CD4-positive, alpha-beta T cell (primary cell): ENCODE measurements at regions not wholly inside any gene's neighbourhood (a gene's known extent, or its start where the extent isn't known, plus 50 kb on each side); places are given as distances from the start of the nearest gene placed in this dataset.

Experiments
- ATAC-seq: fragments of 200-7000 bp; cut with Tn5 transposase; one replicate; pipeline ENCODE4 v1.10.0; 2022; ENCODE audit warnings: mild to moderate bottlenecking; ENCODE audit not compliant: poor library complexity
- CTCF ChIA-PET: fragments of 350-600 bp; sonication (Branson Sonifier 250); formaldehyde crosslinking; loops from one replicate; lab custom pipeline; 2021; ENCODE audit warnings: antibody characterized with exemption, inconsistent platforms; lab: Charles Lee
- POLR2A ChIA-PET: fragments of 350-600 bp; sonication (Branson Sonifier 250); formaldehyde crosslinking; loops from one replicate; lab custom pipeline; 2021; ENCODE audit warnings: antibody characterized with exemption, inconsistent platforms; lab: Charles Lee
- DNase-seq, 14 experiments: peaks; one replicate each; pipeline ENCODE4 v3.0.0-alpha.2; 2013 to 2020; ENCODE audit warnings: mixed read lengths in 2 of 14
- H3K27ac ChIP-seq, 2 donors: one replicate each; pipeline versions ENCODE4 v1.5.1 to v1.7.0; 2013; ENCODE audit warnings: low read length in 2 of 2, low read depth in 1 of 2, mild to moderate bottlenecking in 1 of 2
- H3K27me3 ChIP-seq, 2 experiments: 1 replicate in 1 of 2; 2 replicates in 1 of 2; pipeline versions ENCODE4 v1.6.1 to v1.7.0; 2013; ENCODE audit warnings: low read length in 2 of 2, control low read depth in 1 of 2, mild to moderate bottlenecking in 1 of 2, moderate library complexity in 1 of 2; ENCODE audit not compliant: insufficient read depth in 2 of 2, control insufficient read depth in 1 of 2
- H3K36me3 ChIP-seq: one replicate; pipeline ENCODE4 v1.6.1; 2013; ENCODE audit warnings: low read length, control low read depth; ENCODE audit not compliant: insufficient read depth
- H3K4me1 ChIP-seq: one replicate; pipeline ENCODE4 v1.6.1; 2013; ENCODE audit warnings: low read length, control low read depth; ENCODE audit not compliant: insufficient read depth
- H3K4me3 ChIP-seq: one replicate; pipeline ENCODE4 v1.5.1; 2013; ENCODE audit warnings: mild to moderate bottlenecking, low read length, moderate library complexity
- H3K9me3 ChIP-seq, 2 experiments: 1 replicate in 1 of 2; 2 replicates in 1 of 2; pipeline versions ENCODE4 v1.6.1 to v1.7.0; 2013; ENCODE audit warnings: low read length in 2 of 2, mild to moderate bottlenecking in 2 of 2, control low read depth in 1 of 2, moderate library complexity in 1 of 2; ENCODE audit not compliant: control insufficient read depth in 1 of 2, insufficient read depth in 1 of 2
- H3K27ac Mint-ChIP-seq: one replicate; pipeline ENCODE4 v1.8.0; 2020; ENCODE audit warnings: mixed read lengths
- H3K27me3 Mint-ChIP-seq: one replicate; pipeline ENCODE4 v1.8.0; 2021; ENCODE audit warnings: mixed read lengths
- H3K36me3 Mint-ChIP-seq: one replicate; pipeline ENCODE4 v1.8.0; 2021; ENCODE audit warnings: low read depth, mixed read lengths
- H3K4me1 Mint-ChIP-seq: one replicate; pipeline ENCODE4 v1.8.0; 2021; ENCODE audit warnings: low read depth, mixed read lengths
- H3K4me3 Mint-ChIP-seq: one replicate; pipeline ENCODE4 v1.8.0; 2020; ENCODE audit warnings: mild to moderate bottlenecking, mixed read lengths
- H3K9me3 Mint-ChIP-seq: one replicate; pipeline ENCODE4 v1.8.0; 2020; ENCODE audit warnings: mixed read lengths
- CTCF ChIP-seq: fragments of 200-600 bp; IDR thresholded peaks from one replicate; pipeline ENCODE4 v1.8.0; 2022; ENCODE audit warnings: antibody characterized with exemption, mild to moderate bottlenecking
- intact Hi-C, 2 experiments: fragments of 100-400 bp; cut with DNase I in 1 of 2; cut with micrococcal nuclease in 1 of 2; formaldehyde crosslinking; loops; one replicate each; pipeline versions ENCODE4 v1.15.1 to v1.9.0; 2023 to 2025; cut with DNase I, micrococcal nuclease

- H3K9me3 Mint-ChIP-seq: peaks cover 4% of the 10 kb centered on the region
- no peak overlapping the region for H3K27ac Mint-ChIP-seq
- no peak for DNase-seq
- H3K27me3 Mint-ChIP-seq: peaks cover 21% of the 10 kb centered on the region
- Histone ChIP-seq H3K27ac (no peak overlapping the region), H3K9me3 (peaks cover 8 to 11% of the 10 kb centered on the region in 2 experiments), H3K4me3 (no peak overlapping the region), H3K4me1 (no peaks in the 10 kb centered on the region), H3K36me3 (no peaks in the 10 kb centered on the region), H3K27me3 (peaks cover 4 to 22% of the 10 kb centered on the region in 2 experiments)
- no peak for TF ChIP-seq CTCF
- ChIA-PET CTCF (no interaction called here), POLR2A (no interaction called here)
- H3K36me3 Mint-ChIP-seq: no peaks in the 10 kb centered on the region
- intact Hi-C loops: no loop called here
- H3K4me1 Mint-ChIP-seq: no peaks in the 10 kb centered on the region
- H3K4me3 Mint-ChIP-seq: no peak overlapping the region
- ATAC-seq: no peak
These were observed 52.1 kb downstream of the STYXL2 start for GRCh38 chr1:167145965-167146364.

GRCh38 chr1:167146903-167147539, 53.1 kb downstream of the STYXL2 start:
- POLR2A ChIA-PET: no interaction called here
- Histone ChIP-seq H3K4me1 (no peaks in the 10 kb centered on the region), H3K36me3 (no peaks in the 10 kb centered on the region), H3K9me3 (peaks cover 8 to 11% of the 10 kb centered on the region in 2 experiments), H3K27ac (no peak overlapping the region), H3K4me3 (no peak overlapping the region), H3K27me3 (peaks cover 4 to 22% of the 10 kb centered on the region in 2 experiments)
- Mint-ChIP-seq H3K27me3 (peaks cover 29% of the 10 kb centered on the region), H3K9me3 (peaks cover 4% of the 10 kb centered on the region), H3K27ac (no peak overlapping the region), H3K4me1 (no peaks in the 10 kb centered on the region), H3K4me3 (no peak overlapping the region), H3K36me3 (no peaks in the 10 kb centered on the region)
- ATAC-seq (no peak), DNase-seq (no peak)
- CTCF ChIA-PET: no interaction called here
- no peak for TF ChIP-seq CTCF
- intact Hi-C loops: no loop called here

GRCh38 chr1:167148421-167148820, 54.5 kb downstream of the STYXL2 start:
- intact Hi-C loops: no loop called here
- Histone ChIP-seq H3K4me1 (peaks cover 2% of the 10 kb centered on the region), H3K27ac (no peak overlapping the region), H3K27me3 (peaks cover 4 to 22% of the 10 kb centered on the region in 2 experiments), H3K4me3 (no peak overlapping the region), H3K9me3 (peaks cover 5 to 11% of the 10 kb centered on the region in 2 experiments), H3K36me3 (no peaks in the 10 kb centered on the region)
- DNase-seq (no peak), ATAC-seq (no peak)
- no peaks in the 10 kb centered on the region for H3K36me3 Mint-ChIP-seq
- ChIA-PET CTCF (no interaction called here), POLR2A (no interaction called here)
- peaks cover 29% of the 10 kb centered on the region for H3K27me3 Mint-ChIP-seq
- no peak for TF ChIP-seq CTCF
- H3K4me1 Mint-ChIP-seq: no peaks in the 10 kb centered on the region
- peaks cover 2% of the 10 kb centered on the region for H3K9me3 Mint-ChIP-seq
- H3K27ac Mint-ChIP-seq: no peak overlapping the region
- no peak overlapping the region for H3K4me3 Mint-ChIP-seq
